Panc1 (cell line): ENCODE measurements at regions not wholly inside any gene's neighbourhood (a gene's known extent, or its start where the extent isn't known, plus 50 kb on each side); places are given as distances from the start of the nearest gene placed in this dataset.

Experiments
- ATAC-seq: fragments of 200-7000 bp; cut with Tn5 transposase; 2 replicates; pipeline ENCODE4 v1.9.1; 2020; ENCODE audit warnings: mild to moderate bottlenecking, moderate library complexity
- BruUV-seq: library from RNA; stranded (reverse); fragments of 400-500 nt; replicated peaks from 2 replicates; lab custom pipeline; 2021; lab: Mats Ljungman, UMichigan
- CTCF ChIA-PET: fragments of 300-600 bp; sonication (Branson Sonifier 250); formaldehyde crosslinking; loops from one replicate; lab custom pipeline; 2022; ENCODE audit warnings: antibody characterized with exemption; lab: Charles Lee
- POLR2A ChIA-PET: fragments of 300-600 bp; sonication (Branson Sonifier 250); formaldehyde crosslinking; loops from one replicate; lab custom pipeline; 2022; ENCODE audit warnings: antibody characterized with exemption; lab: Charles Lee
- DNase-seq: peaks from one replicate; pipeline ENCODE4 v3.0.0-alpha.2; 2010; ENCODE audit warnings: low read depth, low spot score
- H3K27ac ChIP-seq: 2 replicates; pipeline ENCODE4 v1.5.1; 2011; ENCODE audit warnings: mild to moderate bottlenecking, low read length, inconsistent platforms
- H3K27me3 ChIP-seq: fragments of 200-500 bp; sonication (Bioruptor generic); 2 replicates; pipeline ENCODE4 v1.6.0; 2014; ENCODE audit warnings: low read length, inconsistent platforms; ENCODE audit not compliant: control insufficient read depth, insufficient read depth
- H3K36me3 ChIP-seq: fragments of 200-500 bp; sonication (Bioruptor generic); 2 replicates; pipeline ENCODE4 v1.5.1; 2014; ENCODE audit warnings: inconsistent platforms, mild to moderate bottlenecking, low read length, moderate library complexity; ENCODE audit not compliant: control insufficient read depth, insufficient read depth
- H3K4me1 ChIP-seq: 2 replicates; pipeline ENCODE4 v1.5.1; 2011; ENCODE audit warnings: inconsistent platforms, mild to moderate bottlenecking, low read length, moderate library complexity; ENCODE audit not compliant: control insufficient read depth, insufficient read depth
- H3K4me3 ChIP-seq, 2 experiments: 2 replicates each; pipeline ENCODE4 v1.5.1; 2011 to 2012; ENCODE audit warnings: low read depth in 2 of 2, low read length in 2 of 2, mild to moderate bottlenecking in 2 of 2, inconsistent platforms in 1 of 2, moderate library complexity in 1 of 2
- H3K9me3 ChIP-seq: fragments of 200-500 bp; sonication (Bioruptor generic); 2 replicates; pipeline ENCODE4 v1.5.1; 2014; ENCODE audit warnings: low read depth, mild to moderate bottlenecking, inconsistent platforms, low read length, moderate library complexity; ENCODE audit not compliant: control insufficient read depth, insufficient read depth
- POLR2AphosphoS5 ChIP-seq: IDR thresholded peaks from 2 replicates; pipeline ENCODE4 v1.6.1; 2012; ENCODE audit warnings: mild to moderate bottlenecking, low read depth, low read length, moderate library complexity
- SIN3A ChIP-seq: IDR thresholded peaks from 2 replicates; pipeline ENCODE4 v1.6.1; 2012; ENCODE audit warnings: low read depth, mild to moderate bottlenecking, low read length, moderate library complexity, borderline replicate concordance; ENCODE audit not compliant: insufficient read depth
- TCF7L2 ChIP-seq: IDR thresholded peaks from 2 replicates; pipeline ENCODE4 v1.6.1; 2011; ENCODE audit warnings: mild to moderate bottlenecking, low read depth, low read length, inconsistent platforms
- in situ Hi-C: cut with HindIII; loops from 2 replicates; pipeline ENCODE4 v1.10.0; 2016; ENCODE audit warnings: low sequenced_read_pairs, low pct_unique_long_range_greater_than_20kb
- intact Hi-C: fragments of 100-400 bp; cut with micrococcal nuclease; formaldehyde crosslinking; loops from one replicate; pipeline ENCODE4 v1.10.0; 2022; ENCODE audit not compliant: unreplicated experiment
- TF ChIP-seq, protein P1 (sequence below): fragments of 450-650 bp; IDR thresholded peaks from 2 replicates; pipeline ENCODE4 v1.5.1; 2017; ENCODE audit warnings: mild to moderate bottlenecking
- TF ChIP-seq, protein P2 (sequence below), 2 experiments: IDR thresholded peaks; 2 replicates each; pipeline ENCODE4 v1.6.1; 2011 to 2012; ENCODE audit warnings: low read depth in 2 of 2, control low read depth in 1 of 2, low read length in 1 of 2, mild to moderate bottlenecking in 1 of 2, moderate library complexity in 1 of 2; ENCODE audit not compliant: insufficient read depth in 1 of 2

DNA sequence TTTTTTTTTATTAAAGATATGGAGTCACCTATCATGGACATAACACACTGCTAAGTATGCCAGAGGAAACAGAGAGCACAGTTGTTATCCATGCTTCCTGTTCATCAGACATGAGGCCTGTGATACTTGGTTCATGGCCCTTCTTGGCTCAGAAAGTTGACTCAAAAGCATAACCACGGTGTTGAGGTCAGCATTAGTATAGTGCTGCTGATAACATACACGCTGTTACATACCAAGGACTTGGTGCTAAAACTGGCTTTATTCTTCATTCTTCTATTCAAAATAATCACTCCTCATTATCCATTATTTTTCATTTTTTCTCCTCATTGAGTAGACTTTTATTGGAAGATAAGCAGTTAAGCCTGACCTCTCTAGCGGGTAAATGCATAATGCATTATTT is 464.1 kb downstream of the ADGRL2 start:
- Histone ChIP-seq H3K27ac (no peak overlapping the region), H3K4me1 (no peaks in the 10 kb centered on the region), H3K36me3 (no peaks in the 10 kb centered on the region), H3K4me3 (no peak overlapping the region), H3K27me3 (no peaks in the 10 kb centered on the region), H3K9me3 (no peaks in the 10 kb centered on the region)
- no peak for DNase-seq
- CTCF ChIA-PET = no interaction called here
- TF ChIP-seq, protein P1, sequence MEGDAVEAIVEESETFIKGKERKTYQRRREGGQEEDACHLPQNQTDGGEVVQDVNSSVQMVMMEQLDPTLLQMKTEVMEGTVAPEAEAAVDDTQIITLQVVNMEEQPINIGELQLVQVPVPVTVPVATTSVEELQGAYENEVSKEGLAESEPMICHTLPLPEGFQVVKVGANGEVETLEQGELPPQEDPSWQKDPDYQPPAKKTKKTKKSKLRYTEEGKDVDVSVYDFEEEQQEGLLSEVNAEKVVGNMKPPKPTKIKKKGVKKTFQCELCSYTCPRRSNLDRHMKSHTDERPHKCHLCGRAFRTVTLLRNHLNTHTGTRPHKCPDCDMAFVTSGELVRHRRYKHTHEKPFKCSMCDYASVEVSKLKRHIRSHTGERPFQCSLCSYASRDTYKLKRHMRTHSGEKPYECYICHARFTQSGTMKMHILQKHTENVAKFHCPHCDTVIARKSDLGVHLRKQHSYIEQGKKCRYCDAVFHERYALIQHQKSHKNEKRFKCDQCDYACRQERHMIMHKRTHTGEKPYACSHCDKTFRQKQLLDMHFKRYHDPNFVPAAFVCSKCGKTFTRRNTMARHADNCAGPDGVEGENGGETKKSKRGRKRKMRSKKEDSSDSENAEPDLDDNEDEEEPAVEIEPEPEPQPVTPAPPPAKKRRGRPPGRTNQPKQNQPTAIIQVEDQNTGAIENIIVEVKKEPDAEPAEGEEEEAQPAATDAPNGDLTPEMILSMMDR = no peak
- TF ChIP-seq SIN3A = no peak
- TF ChIP-seq POLR2AphosphoS5 = no peak
- TF ChIP-seq, protein P2, sequence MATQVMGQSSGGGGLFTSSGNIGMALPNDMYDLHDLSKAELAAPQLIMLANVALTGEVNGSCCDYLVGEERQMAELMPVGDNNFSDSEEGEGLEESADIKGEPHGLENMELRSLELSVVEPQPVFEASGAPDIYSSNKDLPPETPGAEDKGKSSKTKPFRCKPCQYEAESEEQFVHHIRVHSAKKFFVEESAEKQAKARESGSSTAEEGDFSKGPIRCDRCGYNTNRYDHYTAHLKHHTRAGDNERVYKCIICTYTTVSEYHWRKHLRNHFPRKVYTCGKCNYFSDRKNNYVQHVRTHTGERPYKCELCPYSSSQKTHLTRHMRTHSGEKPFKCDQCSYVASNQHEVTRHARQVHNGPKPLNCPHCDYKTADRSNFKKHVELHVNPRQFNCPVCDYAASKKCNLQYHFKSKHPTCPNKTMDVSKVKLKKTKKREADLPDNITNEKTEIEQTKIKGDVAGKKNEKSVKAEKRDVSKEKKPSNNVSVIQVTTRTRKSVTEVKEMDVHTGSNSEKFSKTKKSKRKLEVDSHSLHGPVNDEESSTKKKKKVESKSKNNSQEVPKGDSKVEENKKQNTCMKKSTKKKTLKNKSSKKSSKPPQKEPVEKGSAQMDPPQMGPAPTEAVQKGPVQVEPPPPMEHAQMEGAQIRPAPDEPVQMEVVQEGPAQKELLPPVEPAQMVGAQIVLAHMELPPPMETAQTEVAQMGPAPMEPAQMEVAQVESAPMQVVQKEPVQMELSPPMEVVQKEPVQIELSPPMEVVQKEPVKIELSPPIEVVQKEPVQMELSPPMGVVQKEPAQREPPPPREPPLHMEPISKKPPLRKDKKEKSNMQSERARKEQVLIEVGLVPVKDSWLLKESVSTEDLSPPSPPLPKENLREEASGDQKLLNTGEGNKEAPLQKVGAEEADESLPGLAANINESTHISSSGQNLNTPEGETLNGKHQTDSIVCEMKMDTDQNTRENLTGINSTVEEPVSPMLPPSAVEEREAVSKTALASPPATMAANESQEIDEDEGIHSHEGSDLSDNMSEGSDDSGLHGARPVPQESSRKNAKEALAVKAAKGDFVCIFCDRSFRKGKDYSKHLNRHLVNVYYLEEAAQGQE (IDR thresholded peaks at IDR 0.05; ENCODE audit: insufficient read depth in 1 of 2, low read depth in 2 of 2, low read length in 1 of 2) = no peak
- no peak for TF ChIP-seq TCF7L2
- POLR2A ChIA-PET = no interaction called here
- BruUV-seq = no TSS peak
- intact Hi-C loops (no loop called here), in situ Hi-C loops (no loop called here)
- ATAC-seq = no peak

DNA sequence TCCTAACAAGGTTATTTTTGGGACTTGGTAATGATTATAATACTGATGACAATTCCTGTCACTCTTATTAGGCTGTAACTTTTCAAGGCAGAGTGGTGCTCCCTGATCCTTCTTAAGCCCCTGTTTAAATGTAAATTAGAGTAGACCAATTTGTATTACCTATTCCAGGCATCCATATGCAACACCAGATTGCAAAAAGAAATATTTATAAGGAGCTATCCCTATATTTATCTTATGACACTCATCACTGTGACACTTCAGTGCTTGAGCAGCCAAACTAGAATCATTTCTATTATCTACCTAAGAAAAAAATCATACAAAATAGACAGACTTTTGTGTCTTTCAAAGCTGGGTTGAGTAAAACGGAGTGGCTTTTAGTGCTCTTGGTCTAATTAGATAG is 462.7 kb downstream of the ADGRL2 start:
- POLR2A ChIA-PET = no interaction called here
- in situ Hi-C loops = no loop called here
- no peak overlapping the region for H3K27ac ChIP-seq
- intact Hi-C loops = no loop called here
- H3K4me3 ChIP-seq = no peak overlapping the region
- H3K27me3 ChIP-seq = no peaks in the 10 kb centered on the region
- no peaks in the 10 kb centered on the region for H3K36me3 ChIP-seq
- ATAC-seq (no peak), DNase-seq (no peak)
- H3K4me1 ChIP-seq = no peaks in the 10 kb centered on the region
- TF ChIP-seq, protein P2 (IDR thresholded peaks at IDR 0.05; ENCODE audit: insufficient read depth in 1 of 2, low read depth in 2 of 2, low read length in 1 of 2) = no peak
- TF ChIP-seq, protein P1 = no peak
- TF ChIP-seq SIN3A (no peak), TCF7L2 (no peak), POLR2AphosphoS5 (no peak)
- CTCF ChIA-PET = no interaction called here
- BruUV-seq = no TSS peak
- H3K9me3 ChIP-seq = no peaks in the 10 kb centered on the region
